Neutrophil (primary cell): ENCODE measurements at regions not wholly inside any gene's neighbourhood (a gene's known extent, or its start where the extent isn't known, plus 50 kb on each side); places are given as distances from the start of the nearest gene placed in this dataset.

Experiments
- H3K27ac ChIP-seq: fragments of 200-600 bp; sonication (generic); 2 replicates; pipeline ENCODE4 v1.5.1; 2016; ENCODE audit warnings: mild to moderate bottlenecking, moderate library complexity
- H3K27me3 ChIP-seq: fragments of 200-600 bp; sonication (generic); 2 replicates; pipeline ENCODE4 v1.6.0; 2016; ENCODE audit warnings: mild to moderate bottlenecking
- H3K36me3 ChIP-seq: fragments of 200-600 bp; sonication (generic); 2 replicates; pipeline ENCODE4 v1.5.1; 2017
- H3K4me1 ChIP-seq, 2 experiments: fragments of 200-600 bp in 1 of 2; sonication (generic) in 1 of 2; 1 replicate in 1 of 2; 2 replicates in 1 of 2; pipeline versions ENCODE4 v1.5.1 to v1.6.1; 2013 to 2016; ENCODE audit warnings: low read depth in 1 of 2, low read length in 1 of 2, mild to moderate bottlenecking in 1 of 2, moderate library complexity in 1 of 2; ENCODE audit not compliant: control insufficient read depth in 1 of 2, insufficient read depth in 1 of 2
- H3K4me3 ChIP-seq, 2 experiments: fragments of 200-600 bp in 1 of 2; sonication (generic) in 1 of 2; 1 replicate in 1 of 2; 2 replicates in 1 of 2; pipeline ENCODE4 v1.5.1; 2013 to 2016; ENCODE audit warnings: low read depth in 1 of 2, low read length in 1 of 2, mild to moderate bottlenecking in 1 of 2, moderate library complexity in 1 of 2
- H3K9me3 ChIP-seq: fragments of 200-600 bp; sonication (generic); 2 replicates; pipeline ENCODE4 v1.5.1; 2016
- TF ChIP-seq, protein P1 (sequence below): fragments of 200-600 bp; sonication (generic); IDR thresholded peaks from 2 replicates; pipeline ENCODE4 v1.5.1; 2016; ENCODE audit warnings: antibody characterized with exemption

DNA sequence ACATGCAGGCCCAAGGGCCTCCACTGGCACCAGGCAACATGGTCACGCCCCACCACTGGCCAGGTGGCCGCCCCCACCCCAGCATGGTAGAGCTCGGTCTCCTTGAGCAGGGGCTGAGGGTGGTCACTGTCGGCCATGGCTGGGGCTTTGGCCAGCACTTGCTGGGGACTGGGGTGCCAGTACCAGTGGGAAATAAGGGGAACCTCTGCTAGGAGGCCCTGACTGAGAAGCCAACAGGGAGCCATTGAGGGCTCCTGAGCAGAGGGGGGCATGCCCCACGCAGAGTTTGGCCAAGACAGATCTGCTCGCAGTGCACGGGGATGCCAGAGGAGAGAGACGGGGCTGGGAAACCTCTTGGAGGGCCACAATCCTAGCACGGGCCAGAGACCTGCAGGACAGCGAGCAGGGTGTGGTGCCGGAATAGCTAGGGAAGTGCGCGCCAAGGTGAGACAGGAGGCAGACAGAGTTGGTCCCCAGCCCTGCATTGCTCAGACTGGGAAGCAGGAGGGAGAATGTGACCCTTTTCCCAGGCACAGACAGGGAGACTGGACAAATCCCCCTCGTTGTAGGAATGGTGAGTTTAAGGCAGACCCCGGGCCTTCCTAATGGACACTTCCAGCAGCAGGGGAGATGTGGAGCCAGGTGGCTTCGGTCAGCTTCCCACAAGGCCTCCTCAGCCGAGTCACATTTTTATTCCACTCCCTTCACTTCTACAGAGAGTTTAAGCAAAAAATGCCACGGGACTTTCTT, 179.0 kb upstream of the CST7 start:
- TF ChIP-seq, protein P1, sequence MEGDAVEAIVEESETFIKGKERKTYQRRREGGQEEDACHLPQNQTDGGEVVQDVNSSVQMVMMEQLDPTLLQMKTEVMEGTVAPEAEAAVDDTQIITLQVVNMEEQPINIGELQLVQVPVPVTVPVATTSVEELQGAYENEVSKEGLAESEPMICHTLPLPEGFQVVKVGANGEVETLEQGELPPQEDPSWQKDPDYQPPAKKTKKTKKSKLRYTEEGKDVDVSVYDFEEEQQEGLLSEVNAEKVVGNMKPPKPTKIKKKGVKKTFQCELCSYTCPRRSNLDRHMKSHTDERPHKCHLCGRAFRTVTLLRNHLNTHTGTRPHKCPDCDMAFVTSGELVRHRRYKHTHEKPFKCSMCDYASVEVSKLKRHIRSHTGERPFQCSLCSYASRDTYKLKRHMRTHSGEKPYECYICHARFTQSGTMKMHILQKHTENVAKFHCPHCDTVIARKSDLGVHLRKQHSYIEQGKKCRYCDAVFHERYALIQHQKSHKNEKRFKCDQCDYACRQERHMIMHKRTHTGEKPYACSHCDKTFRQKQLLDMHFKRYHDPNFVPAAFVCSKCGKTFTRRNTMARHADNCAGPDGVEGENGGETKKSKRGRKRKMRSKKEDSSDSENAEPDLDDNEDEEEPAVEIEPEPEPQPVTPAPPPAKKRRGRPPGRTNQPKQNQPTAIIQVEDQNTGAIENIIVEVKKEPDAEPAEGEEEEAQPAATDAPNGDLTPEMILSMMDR, result no peak
- Histone ChIP-seq H3K4me1 (no peaks in the 10 kb centered on the region), H3K4me3 (no peak overlapping the region), H3K9me3 (no peaks in the 10 kb centered on the region), H3K27me3 (peaks cover 22% of the 10 kb centered on the region), H3K36me3 (no peaks in the 10 kb centered on the region), H3K27ac (no peak overlapping the region)

DNA sequence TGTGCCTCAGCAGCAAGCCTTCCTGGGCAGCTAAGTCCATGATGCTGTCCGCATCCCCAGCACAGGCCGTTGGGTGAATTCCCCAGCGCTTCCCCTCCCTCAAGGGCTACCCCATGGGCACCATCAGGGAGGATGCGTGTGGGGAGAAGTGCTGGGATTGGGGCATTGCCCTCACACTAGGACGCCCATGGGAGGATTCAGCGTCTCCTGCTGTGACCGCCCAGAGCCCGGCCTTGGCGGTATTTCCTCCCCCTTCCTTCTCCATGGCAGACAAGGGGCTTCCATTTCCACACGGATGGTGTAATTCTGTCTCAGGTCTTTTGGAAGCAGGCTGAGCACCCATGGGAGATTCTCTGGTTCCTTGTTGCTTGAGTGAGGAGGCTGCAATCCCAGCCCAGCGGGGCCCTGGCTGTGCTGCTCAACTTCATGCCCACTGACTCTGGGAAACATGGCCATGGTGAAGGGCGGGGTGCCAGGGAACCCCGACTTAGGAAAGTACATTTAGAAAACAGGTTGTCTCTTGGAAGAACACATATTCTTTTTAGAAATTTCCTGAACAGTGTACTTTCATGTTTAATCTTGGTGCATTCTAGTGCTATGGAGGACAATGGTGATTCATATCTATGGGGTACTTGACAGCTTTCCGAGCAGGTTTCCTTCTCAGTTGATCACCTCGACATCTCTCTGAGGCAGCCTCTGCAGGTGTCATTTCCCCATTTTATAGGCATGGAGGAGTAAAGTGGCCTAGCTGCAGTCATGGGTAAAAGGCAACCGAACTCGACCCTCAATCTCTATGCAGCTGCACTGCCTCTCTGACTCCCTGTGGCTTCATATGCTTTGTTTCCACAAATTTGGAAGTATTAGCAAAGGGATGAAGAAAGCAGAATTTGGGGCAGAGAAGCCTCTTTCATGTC, 178.2 kb upstream of the CST7 start:
- Histone ChIP-seq H3K4me1 (no peaks in the 10 kb centered on the region), H3K27ac (no peak overlapping the region), H3K9me3 (no peaks in the 10 kb centered on the region), H3K36me3 (no peaks in the 10 kb centered on the region), H3K4me3 (no peak overlapping the region), H3K27me3 (peaks cover 22% of the 10 kb centered on the region)
- TF ChIP-seq, protein P1, result no peak

DNA sequence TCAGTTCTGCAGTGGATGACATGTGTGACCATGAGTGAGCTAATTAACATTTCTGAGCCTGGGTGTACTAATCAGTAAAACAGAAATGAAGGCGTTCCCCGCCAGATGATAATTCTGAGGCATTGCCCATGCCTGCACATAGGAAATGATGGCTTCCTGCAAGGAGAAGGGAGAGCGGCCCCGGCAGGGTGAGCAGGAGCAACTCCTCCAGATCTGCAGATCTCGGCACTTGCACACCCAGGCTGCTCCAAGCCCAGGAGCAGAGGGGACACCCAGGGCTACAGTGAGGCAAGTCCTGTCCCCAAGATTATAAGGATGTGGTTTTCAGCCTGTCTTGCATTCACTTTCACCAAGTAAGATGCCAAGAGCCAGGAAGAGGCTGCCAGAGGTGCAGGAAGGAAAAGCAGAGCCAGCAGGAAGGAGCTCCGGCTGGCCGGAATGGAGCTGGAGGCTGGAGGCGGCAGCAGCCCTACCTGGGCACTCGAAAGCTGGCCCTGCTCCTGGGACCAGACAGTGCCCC, 177.5 kb upstream of the CST7 start:
- TF ChIP-seq, protein P1, result no peak
- peaks cover 22% of the 10 kb centered on the region for H3K27me3 ChIP-seq

DNA sequence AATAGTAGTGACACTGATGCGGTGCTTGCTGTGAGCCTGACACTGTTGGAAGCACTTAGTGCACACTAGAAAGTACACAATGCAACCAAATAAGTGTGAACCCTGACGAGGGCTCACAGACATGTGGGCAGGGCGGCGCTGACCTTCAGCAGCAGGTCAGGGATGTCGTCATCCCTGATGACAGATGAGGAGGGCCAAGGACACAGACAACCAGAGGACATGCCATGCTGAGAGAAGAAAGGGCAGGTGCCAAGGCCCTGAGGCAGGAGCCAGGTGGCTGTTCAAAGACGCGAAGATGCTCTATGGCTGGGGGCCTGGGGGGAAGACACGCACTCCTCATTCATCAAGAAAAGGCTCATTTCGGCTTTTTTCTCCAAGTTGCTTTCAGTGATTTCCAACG, 176.4 kb upstream of the CST7 start:
- TF ChIP-seq, protein P1, result no peak

More for the DNA sequence above, 177.5 kb upstream of the CST7 start:
- Histone ChIP-seq H3K36me3 (no peaks in the 10 kb centered on the region), H3K4me1 (no peaks in the 10 kb centered on the region), H3K4me3 (no peak overlapping the region), H3K9me3 (no peaks in the 10 kb centered on the region), H3K27ac (no peak overlapping the region)

DNA sequence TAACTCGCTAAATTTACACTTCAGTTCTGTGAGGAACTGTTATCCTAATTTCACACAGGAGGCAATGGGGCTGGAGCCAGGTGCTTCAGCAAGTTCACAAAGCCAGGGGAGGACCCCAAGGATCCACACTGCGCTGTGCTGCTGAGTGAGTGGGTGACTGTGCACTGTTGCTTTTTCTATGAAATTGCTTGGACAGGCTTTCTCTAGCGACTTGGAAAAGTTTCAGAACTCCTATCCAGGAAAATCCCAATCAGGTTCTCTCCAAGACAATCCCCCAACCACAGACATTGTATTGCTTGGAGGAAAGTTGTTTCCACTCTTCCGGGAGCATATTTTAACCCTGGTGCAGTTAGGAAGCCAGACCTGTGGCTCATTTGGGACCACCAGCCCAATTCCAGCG, 175.9 kb upstream of the CST7 start:
- Histone ChIP-seq H3K4me3 (no peak overlapping the region), H3K36me3 (no peaks in the 10 kb centered on the region), H3K27ac (no peak overlapping the region), H3K4me1 (no peaks in the 10 kb centered on the region), H3K9me3 (no peaks in the 10 kb centered on the region), H3K27me3 (peaks cover 30% of the 10 kb centered on the region)
- TF ChIP-seq, protein P1, result no peak

More for the DNA sequence above, 176.4 kb upstream of the CST7 start:
- Histone ChIP-seq H3K9me3 (no peaks in the 10 kb centered on the region), H3K27ac (no peak overlapping the region), H3K36me3 (no peaks in the 10 kb centered on the region), H3K4me1 (no peaks in the 10 kb centered on the region), H3K4me3 (no peak overlapping the region), H3K27me3 (peaks cover 25% of the 10 kb centered on the region)
